MV-4-11 (cell line): ENCODE measurements at regions not wholly inside any gene's neighbourhood (a gene's known extent, or its start where the extent isn't known, plus 50 kb on each side); places are given as distances from the start of the nearest gene placed in this dataset.

ENCODE experiments used
- DNase-seq: peaks from one replicate; lab custom pipeline; 2025; lab: John Stamatoyannopoulos, UW

GRCh38 chr13:39159846-39160370 lies 121.7 kb downstream of the NHLRC3 start:
- no peak for DNase-seq

- no peak for DNase-seq
Measured at GRCh38 chr13:39167018-39167417, 128.8 kb downstream of the NHLRC3 start.

- DNase-seq = no peak
Measured at GRCh38 chr13:39170711-39171110, 132.5 kb downstream of the NHLRC3 start.

- DNase-seq = no peak
Measured at GRCh38 chr13:39185326-39185725, 147.1 kb downstream of the NHLRC3 start.

GRCh38 chr13:39186205-39186875 lies 148.1 kb downstream of the NHLRC3 start:
- no peak for DNase-seq

GRCh38 chr13:39189778-39190177 lies 151.5 kb downstream of the NHLRC3 start:
- no peak for DNase-seq

- no peak for DNase-seq
Measured at GRCh38 chr13:39196965-39197646, 158.8 kb downstream of the NHLRC3 start.

GRCh38 chr13:39197647-39198007 lies 159.4 kb downstream of the NHLRC3 start:
- no peak for DNase-seq

GRCh38 chr13:39200249-39200910 lies 162.1 kb downstream of the NHLRC3 start:
- no peak for DNase-seq

GRCh38 chr13:39201180-39201579 lies 162.9 kb downstream of the NHLRC3 start:
- no peak for DNase-seq

GRCh38 chr13:39202746-39203145 lies 164.5 kb downstream of the NHLRC3 start:
- no peak for DNase-seq

GRCh38 chr13:39208636-39209035 lies 170.4 kb downstream of the NHLRC3 start:
- DNase-seq = no peak

GRCh38 chr13:39209731-39210531 lies 171.7 kb downstream of the NHLRC3 start:
- no peak for DNase-seq

GRCh38 chr13:39210961-39211534 lies 172.8 kb downstream of the NHLRC3 start:
- DNase-seq = no peak

GRCh38 chr13:39215971-39216370 lies 177.7 kb downstream of the NHLRC3 start:
- no peak for DNase-seq

GRCh38 chr13:39217471-39217870 lies 179.2 kb downstream of the NHLRC3 start:
- no peak for DNase-seq

GRCh38 chr13:39224671-39225240 lies 186.5 kb downstream of the NHLRC3 start:
- DNase-seq = no peak

- no peak for DNase-seq
Measured at GRCh38 chr13:39225860-39226259, 187.6 kb downstream of the NHLRC3 start.

- DNase-seq = no peak
Measured at GRCh38 chr13:39226359-39226758, 188.1 kb downstream of the NHLRC3 start.

GRCh38 chr13:39232401-39232980 lies 194.2 kb downstream of the NHLRC3 start:
- DNase-seq = no peak

GRCh38 chr13:39232999-39233398 lies 194.7 kb downstream of the NHLRC3 start:
- DNase-seq = no peak
